ENCODE measurements at regions not wholly inside any gene's neighbourhood (a gene's known extent, or its start where the extent isn't known, plus 50 kb on each side); places are given as distances from the start of the nearest gene placed in this dataset.
A peak's percentile ranks its signal among the peaks of the same experiment; 100 is the strongest.

DNA sequence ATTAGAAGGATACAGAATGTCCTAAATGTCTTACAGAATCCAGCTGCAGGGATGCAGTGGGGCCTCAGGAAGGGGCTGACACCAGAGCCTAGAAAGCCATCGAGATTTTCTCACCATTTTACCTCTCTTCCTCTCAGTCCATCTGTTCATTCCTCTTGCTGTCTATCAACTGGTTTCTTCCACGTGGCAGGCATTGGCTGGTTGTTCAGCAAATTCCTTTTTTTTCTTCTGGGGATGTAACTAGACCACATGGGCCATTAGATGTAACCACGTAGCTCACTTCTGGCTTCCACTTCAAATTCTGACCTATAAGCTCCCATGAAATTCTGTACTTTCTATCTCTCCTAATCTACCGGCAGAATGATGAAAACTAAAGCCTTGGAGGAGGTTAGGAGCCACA, 93.6 kb upstream of the MTAP start:
- H3K27ac ChIP-seq = no peak overlapping the region
- TF ChIP-seq POLR2AphosphoS5 (IDR thresholded peaks at IDR 0.05) (no peak), EP300 (IDR thresholded peaks at IDR 0.05) (no peak), POLR2A (IDR thresholded peaks at IDR 0.05) (no peak)
- TF ChIP-seq, protein P1, sequence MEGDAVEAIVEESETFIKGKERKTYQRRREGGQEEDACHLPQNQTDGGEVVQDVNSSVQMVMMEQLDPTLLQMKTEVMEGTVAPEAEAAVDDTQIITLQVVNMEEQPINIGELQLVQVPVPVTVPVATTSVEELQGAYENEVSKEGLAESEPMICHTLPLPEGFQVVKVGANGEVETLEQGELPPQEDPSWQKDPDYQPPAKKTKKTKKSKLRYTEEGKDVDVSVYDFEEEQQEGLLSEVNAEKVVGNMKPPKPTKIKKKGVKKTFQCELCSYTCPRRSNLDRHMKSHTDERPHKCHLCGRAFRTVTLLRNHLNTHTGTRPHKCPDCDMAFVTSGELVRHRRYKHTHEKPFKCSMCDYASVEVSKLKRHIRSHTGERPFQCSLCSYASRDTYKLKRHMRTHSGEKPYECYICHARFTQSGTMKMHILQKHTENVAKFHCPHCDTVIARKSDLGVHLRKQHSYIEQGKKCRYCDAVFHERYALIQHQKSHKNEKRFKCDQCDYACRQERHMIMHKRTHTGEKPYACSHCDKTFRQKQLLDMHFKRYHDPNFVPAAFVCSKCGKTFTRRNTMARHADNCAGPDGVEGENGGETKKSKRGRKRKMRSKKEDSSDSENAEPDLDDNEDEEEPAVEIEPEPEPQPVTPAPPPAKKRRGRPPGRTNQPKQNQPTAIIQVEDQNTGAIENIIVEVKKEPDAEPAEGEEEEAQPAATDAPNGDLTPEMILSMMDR (IDR thresholded peaks at IDR 0.05) = no peak
- no peaks in the 10 kb centered on the region for H3K4me1 ChIP-seq
- WGBS, 2 donors (ENCODE audit: low coverage in 1 of 2) = 35 to 50% methylated on average over 3 to 4 of the region's 4 CpGs
- H3K36me3 ChIP-seq = no peaks in the 10 kb centered on the region
- no peaks in the 10 kb centered on the region for H3K9me3 ChIP-seq
- peaks cover 7% of the 10 kb centered on the region for H3K27me3 ChIP-seq
- H3K4me3 ChIP-seq = no peak overlapping the region
- no peak for ATAC-seq

DNA sequence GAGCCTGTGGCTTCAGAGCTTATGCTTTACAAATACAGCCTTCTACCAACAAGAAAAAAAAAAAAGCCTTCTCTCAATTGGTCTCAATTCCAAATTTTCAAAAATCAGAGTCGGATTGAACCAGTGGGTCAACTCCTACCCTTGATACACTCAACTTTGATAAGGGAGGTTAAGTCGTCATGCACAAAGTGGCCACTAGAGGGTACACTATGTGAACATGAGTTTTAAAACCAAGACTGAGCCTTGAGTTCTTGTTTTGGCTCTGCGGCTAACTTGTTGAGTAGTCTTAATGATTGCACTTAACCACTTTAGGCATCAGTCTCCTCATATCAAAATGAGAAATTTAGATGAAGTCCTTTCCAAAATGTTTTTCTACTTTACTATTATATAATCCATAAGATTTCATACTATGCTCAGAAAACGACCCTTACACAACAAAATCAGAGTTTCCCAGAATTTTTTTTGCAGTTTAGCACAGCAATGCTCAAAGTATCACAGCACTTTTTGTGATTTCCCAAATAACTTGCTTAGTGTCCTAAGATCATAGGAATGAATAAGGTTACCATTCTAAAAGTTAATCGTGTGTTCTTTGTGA, 92.9 kb upstream of the MTAP start:
- TF ChIP-seq, protein P1 (IDR thresholded peaks at IDR 0.05) = peak; percentile 51 to 67 (median 61)
- TF ChIP-seq EP300 (IDR thresholded peaks at IDR 0.05) = no peak
- Histone ChIP-seq H3K4me3 (no peak overlapping the region), H3K4me1 (no peaks in the 10 kb centered on the region), H3K27me3 (peaks cover 7% of the 10 kb centered on the region), H3K27ac (no peak overlapping the region), H3K9me3 (no peaks in the 10 kb centered on the region), H3K36me3 (no peaks in the 10 kb centered on the region)
- ATAC-seq = no peak
- 42 to 61% methylated on average over 5 of the region's 5 CpGs for WGBS, 2 donors (ENCODE audit: low coverage in 1 of 2)

DNA sequence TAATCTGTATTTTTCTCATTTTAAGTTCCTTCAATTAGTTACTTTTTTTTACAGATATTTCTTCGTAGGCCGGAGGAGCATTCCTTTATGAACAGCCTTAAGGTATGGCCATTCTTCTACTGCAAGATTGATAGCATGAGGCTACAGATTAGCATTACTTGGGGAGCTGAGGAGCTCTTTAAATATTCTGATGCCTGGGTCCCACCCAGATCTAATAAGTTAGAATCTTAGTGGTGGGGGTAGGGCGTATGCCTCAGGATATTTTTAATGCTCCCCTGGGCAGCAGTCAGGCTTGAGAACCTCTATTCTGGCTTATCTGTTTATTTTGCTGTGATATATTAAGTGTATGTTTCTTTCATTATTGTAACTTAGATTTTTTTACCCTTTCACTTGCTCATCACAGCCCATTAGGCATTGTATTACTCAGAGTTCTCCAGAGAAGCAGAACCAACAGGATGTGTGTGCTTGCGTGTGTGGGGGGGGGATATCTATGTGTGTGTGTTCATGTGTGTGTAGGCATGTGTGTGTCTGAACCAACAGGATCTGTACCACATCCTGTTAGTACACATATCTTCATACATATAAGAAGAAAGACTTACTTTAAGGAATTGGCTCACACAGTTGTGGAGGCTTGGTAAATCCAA, 91.8 kb upstream of the MTAP start:
- 86 to 89% methylated on average over 4 of the region's 4 CpGs for WGBS, 2 donors (ENCODE audit: low coverage in 1 of 2)
- ATAC-seq = no peak
- Histone ChIP-seq H3K4me1 (no peaks in the 10 kb centered on the region), H3K36me3 (no peaks in the 10 kb centered on the region), H3K9me3 (no peaks in the 10 kb centered on the region), H3K27ac (no peak overlapping the region), H3K27me3 (peaks cover 7% of the 10 kb centered on the region), H3K4me3 (no peak overlapping the region)
- TF ChIP-seq EP300 (IDR thresholded peaks at IDR 0.05) = no peak
- TF ChIP-seq POLR2A (IDR thresholded peaks at IDR 0.05) = no peak
- TF ChIP-seq, protein P1 (IDR thresholded peaks at IDR 0.05) = no peak
- TF ChIP-seq POLR2AphosphoS5 (IDR thresholded peaks at IDR 0.05) = no peak

DNA sequence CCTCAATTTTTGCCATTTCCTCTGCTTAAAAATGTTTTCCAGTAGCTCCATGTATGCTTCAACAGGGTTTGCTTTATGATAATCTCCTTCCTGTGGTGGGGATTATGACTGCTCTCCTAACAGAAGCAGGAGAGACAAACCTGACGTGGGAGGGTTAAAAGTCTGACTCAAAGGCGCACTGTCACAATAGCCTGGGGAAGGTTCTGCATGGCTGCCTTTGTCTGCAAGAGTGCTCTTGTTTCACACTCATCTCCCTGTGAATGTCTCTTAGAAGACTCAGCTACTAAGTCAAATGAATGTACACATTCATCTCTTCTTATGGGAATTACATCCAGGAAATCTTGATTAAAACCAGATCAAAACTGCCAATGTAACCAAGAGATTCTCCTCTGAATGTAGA, 90.9 kb upstream of the MTAP start:
- TF ChIP-seq POLR2AphosphoS5 (IDR thresholded peaks at IDR 0.05) (no peak), EP300 (IDR thresholded peaks at IDR 0.05) (no peak), POLR2A (IDR thresholded peaks at IDR 0.05) (no peak)
- TF ChIP-seq, protein P1 (IDR thresholded peaks at IDR 0.05) = no peak
- H3K27me3 ChIP-seq = peaks cover 6% of the 10 kb centered on the region
- H3K9me3 ChIP-seq = no peaks in the 10 kb centered on the region
- no peak overlapping the region for H3K27ac ChIP-seq
- WGBS, 2 donors (ENCODE audit: low coverage in 1 of 2) = 52 to 89% methylated on average over 1 to 2 of the region's 2 CpGs
- no peaks in the 10 kb centered on the region for H3K36me3 ChIP-seq
- H3K4me3 ChIP-seq = no peak overlapping the region
- H3K4me1 ChIP-seq = no peaks in the 10 kb centered on the region
- ATAC-seq = no peak

DNA sequence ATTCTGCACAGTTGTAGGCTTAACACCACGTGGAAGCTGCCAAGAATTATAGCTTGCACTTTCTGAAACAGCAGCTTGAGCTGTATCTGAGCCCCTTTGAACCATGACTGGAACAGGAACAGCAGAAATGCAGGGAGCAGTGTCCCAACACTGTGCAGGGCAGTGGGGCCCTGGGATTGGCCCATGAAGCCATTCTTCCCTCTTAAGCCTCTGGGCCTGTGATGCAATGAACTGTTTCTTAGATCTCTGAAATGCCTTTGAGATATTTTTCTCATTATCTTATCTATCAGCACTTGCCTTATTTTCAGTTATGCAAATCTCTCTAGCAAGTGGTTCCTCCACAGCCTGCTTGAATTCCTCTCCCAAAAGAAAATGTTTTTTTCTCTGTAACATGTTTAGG, 87.0 kb upstream of the MTAP start:
- Histone ChIP-seq H3K27ac (no peak overlapping the region), H3K36me3 (no peaks in the 10 kb centered on the region), H3K9me3 (no peaks in the 10 kb centered on the region), H3K4me3 (no peak overlapping the region), H3K4me1 (no peaks in the 10 kb centered on the region), H3K27me3 (peaks cover 10% of the 10 kb centered on the region)
- no peak for TF ChIP-seq POLR2AphosphoS5 (IDR thresholded peaks at IDR 0.05)
- TF ChIP-seq POLR2A (IDR thresholded peaks at IDR 0.05) = no peak
- TF ChIP-seq, protein P1 (IDR thresholded peaks at IDR 0.05) = no peak
- no peak for TF ChIP-seq EP300 (IDR thresholded peaks at IDR 0.05)
- ATAC-seq = no peak
- no CpG with 5 or more reads among the region's 1 CpG for WGBS, 2 donors (ENCODE audit: low coverage in 1 of 2)

All from gastroesophageal sphincter (tissue), 4 donors.